ENCODE measurements at regions not wholly inside any gene's neighbourhood (a gene's known extent, or its start where the extent isn't known, plus 50 kb on each side); places are given as distances from the start of the nearest gene placed in this dataset.

GRCh38 chr1:5329068-5329739, 663.0 kb downstream of the NPHP4 start:
- TF ChIP-seq POLR2AphosphoS5 (IDR thresholded peaks at IDR 0.05) (no peak), EP300 (IDR thresholded peaks at IDR 0.05) (no peak)
- TF ChIP-seq, protein P1, sequence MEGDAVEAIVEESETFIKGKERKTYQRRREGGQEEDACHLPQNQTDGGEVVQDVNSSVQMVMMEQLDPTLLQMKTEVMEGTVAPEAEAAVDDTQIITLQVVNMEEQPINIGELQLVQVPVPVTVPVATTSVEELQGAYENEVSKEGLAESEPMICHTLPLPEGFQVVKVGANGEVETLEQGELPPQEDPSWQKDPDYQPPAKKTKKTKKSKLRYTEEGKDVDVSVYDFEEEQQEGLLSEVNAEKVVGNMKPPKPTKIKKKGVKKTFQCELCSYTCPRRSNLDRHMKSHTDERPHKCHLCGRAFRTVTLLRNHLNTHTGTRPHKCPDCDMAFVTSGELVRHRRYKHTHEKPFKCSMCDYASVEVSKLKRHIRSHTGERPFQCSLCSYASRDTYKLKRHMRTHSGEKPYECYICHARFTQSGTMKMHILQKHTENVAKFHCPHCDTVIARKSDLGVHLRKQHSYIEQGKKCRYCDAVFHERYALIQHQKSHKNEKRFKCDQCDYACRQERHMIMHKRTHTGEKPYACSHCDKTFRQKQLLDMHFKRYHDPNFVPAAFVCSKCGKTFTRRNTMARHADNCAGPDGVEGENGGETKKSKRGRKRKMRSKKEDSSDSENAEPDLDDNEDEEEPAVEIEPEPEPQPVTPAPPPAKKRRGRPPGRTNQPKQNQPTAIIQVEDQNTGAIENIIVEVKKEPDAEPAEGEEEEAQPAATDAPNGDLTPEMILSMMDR (IDR thresholded peaks at IDR 0.05), result no peak
